Testis (tissue), 2 donors: ENCODE measurements at regions not wholly inside any gene's neighbourhood (a gene's known extent, or its start where the extent isn't known, plus 50 kb on each side); places are given as distances from the start of the nearest gene placed in this dataset.

ENCODE experiments used
- DNase-seq: peaks from one replicate; pipeline ENCODE4 v3.0.0-alpha.2; 2019
- H3K27ac ChIP-seq, 2 donors: fragments of 200-600 bp; sonication (generic); one replicate each; pipeline ENCODE4 v1.5.1; 2019
- H3K27me3 ChIP-seq: fragments of 200-600 bp; sonication (generic); one replicate; pipeline ENCODE4 v1.5.1; 2019
- H3K36me3 ChIP-seq: fragments of 200-600 bp; sonication (generic); one replicate; pipeline ENCODE4 v1.5.1; 2017; ENCODE audit warnings: low read depth; ENCODE audit errors: missing control alignments
- H3K4me1 ChIP-seq: fragments of 200-600 bp; sonication (generic); one replicate; pipeline ENCODE4 v1.5.1; 2019
- H3K4me3 ChIP-seq, 2 donors: fragments of 200-600 bp; sonication (generic); one replicate each; pipeline ENCODE4 v1.5.1; 2017 to 2019
- H3K9me3 ChIP-seq: fragments of 200-600 bp; sonication (generic); one replicate; pipeline ENCODE4 v1.5.1; 2017
- CTCF ChIP-seq, 3 experiments: fragments of 450-650 bp in 2 of 3; fragments of 200-600 bp in 1 of 3; sonication (generic) in 1 of 3; IDR thresholded peaks; one replicate each; pipeline ENCODE4 v1.5.1; 2016 to 2019; ENCODE audit warnings: antibody characterized with exemption in 3 of 3, mild to moderate bottlenecking in 2 of 3, moderate library complexity in 1 of 3
- POLR2A ChIP-seq: fragments of 450-650 bp; IDR thresholded peaks from one replicate; pipeline ENCODE4 v1.6.1; 2017; ENCODE audit warnings: antibody characterized with exemption, mild to moderate bottlenecking, moderate library complexity
- WGBS, 2 donors: methylation state at CpG; one replicate each; pipeline ENCODE4 v1.1.5; 2018; 5-methylcytosine and 5-hydroxymethylcytosine counted together
- intact Hi-C: fragments of 100-400 bp; cut with DNase I; formaldehyde crosslinking; loops from one replicate; pipeline ENCODE4 v1.15.1; 2023; ENCODE audit warnings: low total_unique reads

DNA sequence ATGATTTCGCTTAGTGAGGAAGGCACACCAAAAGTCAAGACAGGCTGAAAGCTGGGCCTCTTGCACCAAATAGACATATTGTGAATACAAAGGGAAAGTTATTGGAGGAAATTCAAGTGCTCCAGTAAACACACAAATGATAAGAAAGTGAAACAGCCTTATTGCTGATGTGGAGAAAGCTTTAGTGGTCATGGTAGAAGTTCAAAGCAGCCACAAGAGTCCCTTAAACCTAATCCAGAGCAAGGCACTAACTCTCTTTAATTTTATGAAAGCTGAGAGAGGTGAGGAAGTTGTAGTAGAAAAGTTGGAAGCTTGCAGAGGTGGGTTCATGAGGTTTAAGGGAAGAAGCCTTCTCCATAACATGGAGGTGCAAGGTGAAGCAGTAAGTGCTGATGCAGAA, 988.3 kb downstream of the VRK1 start:
- Histone ChIP-seq H3K4me3 (no peak overlapping the region), H3K27ac (no peak overlapping the region), H3K27me3 (no peaks in the 10 kb centered on the region), H3K4me1 (no peaks in the 10 kb centered on the region), H3K9me3 (no peaks in the 10 kb centered on the region), H3K36me3 (no peaks in the 10 kb centered on the region)
- no peak for TF ChIP-seq POLR2A
- TF ChIP-seq CTCF (IDR thresholded peaks at IDR 0.05), result no peak
- WGBS, 2 donors, result 93 to 94% methylated on average over 1 of the region's 1 CpG
- DNase-seq, result no peak
- intact Hi-C loops, result no loop called here

DNA sequence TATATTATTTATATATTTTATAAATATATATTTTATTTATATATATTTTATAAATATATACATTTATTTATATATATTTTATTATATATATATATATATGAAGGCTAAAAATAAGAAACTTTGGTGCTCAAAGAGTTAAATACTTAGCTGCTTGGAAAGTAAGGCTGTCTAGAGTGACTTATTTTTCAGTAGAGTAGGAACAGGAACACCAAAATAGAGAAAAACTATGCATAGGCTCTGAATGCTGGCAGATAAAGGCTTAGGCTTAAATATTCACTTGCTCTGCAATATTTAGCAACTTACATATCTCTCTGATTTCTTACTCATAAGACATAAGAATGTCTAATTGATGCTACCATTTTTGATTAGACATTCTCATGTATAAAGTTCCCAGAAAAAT, 991.2 kb downstream of the VRK1 start:
- Histone ChIP-seq H3K4me1 (no peaks in the 10 kb centered on the region), H3K9me3 (no peaks in the 10 kb centered on the region), H3K27ac (no peak overlapping the region), H3K4me3 (no peak overlapping the region), H3K27me3 (no peaks in the 10 kb centered on the region), H3K36me3 (no peaks in the 10 kb centered on the region)
- DNase-seq, result no peak
- no peak for TF ChIP-seq CTCF (IDR thresholded peaks at IDR 0.05)
- no peak for TF ChIP-seq POLR2A
- intact Hi-C loops, result no loop called here

DNA sequence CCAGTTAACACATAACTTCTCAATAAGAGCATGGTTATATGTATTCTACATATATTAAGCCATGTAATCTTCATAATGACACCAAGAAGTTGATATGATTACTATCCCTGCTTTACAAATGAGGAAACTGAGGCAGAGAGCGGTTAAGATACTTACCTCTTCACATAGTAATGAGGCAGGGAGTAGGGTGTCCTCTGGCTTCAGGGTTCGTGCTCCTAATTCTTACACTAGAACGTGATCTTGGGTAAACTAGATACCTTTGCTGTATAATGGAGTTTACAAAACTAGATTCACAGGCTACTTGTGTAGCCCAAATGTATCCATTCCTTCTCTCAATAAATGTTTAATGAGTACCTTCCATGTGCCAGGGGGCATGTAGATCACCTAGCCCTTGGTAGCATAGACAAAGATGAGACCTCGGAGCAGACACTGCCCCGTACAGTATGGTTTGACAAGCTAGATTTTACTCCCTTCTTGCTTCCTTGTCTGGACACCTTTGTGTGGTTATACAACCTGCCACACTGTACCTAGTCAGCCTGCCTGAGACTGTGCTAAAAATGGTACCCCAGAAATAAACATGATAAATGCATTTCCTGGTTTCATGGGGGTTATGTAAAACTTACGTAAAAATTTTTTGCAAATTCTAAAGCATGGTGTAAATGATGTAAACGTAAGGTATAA, 991.8 kb downstream of the VRK1 start:
- no peak overlapping the region for H3K4me3 ChIP-seq
- WGBS, 2 donors, result 90 to 92% methylated on average over 7 of the region's 7 CpGs
- H3K9me3 ChIP-seq, result no peaks in the 10 kb centered on the region
- intact Hi-C loops, result no loop called here
- no peaks in the 10 kb centered on the region for H3K27me3 ChIP-seq
- H3K27ac ChIP-seq, result no peak overlapping the region
- H3K4me1 ChIP-seq, result no peaks in the 10 kb centered on the region
- TF ChIP-seq CTCF (IDR thresholded peaks at IDR 0.05) (no peak), POLR2A (no peak)
- no peaks in the 10 kb centered on the region for H3K36me3 ChIP-seq
- no peak for DNase-seq

GRCh38 chr14:97791072-97791471, 993.9 kb downstream of the VRK1 start:
- DNase-seq, result no peak
- Histone ChIP-seq H3K9me3 (no peaks in the 10 kb centered on the region), H3K4me1 (no peaks in the 10 kb centered on the region), H3K36me3 (no peaks in the 10 kb centered on the region), H3K27ac (no peak overlapping the region), H3K27me3 (no peaks in the 10 kb centered on the region), H3K4me3 (no peak overlapping the region)
- intact Hi-C loops, result no loop called here
- TF ChIP-seq CTCF (IDR thresholded peaks at IDR 0.05) (no peak), POLR2A (no peak)
- 85 to 87% methylated on average over 6 of the region's 6 CpGs for WGBS, 2 donors

DNA sequence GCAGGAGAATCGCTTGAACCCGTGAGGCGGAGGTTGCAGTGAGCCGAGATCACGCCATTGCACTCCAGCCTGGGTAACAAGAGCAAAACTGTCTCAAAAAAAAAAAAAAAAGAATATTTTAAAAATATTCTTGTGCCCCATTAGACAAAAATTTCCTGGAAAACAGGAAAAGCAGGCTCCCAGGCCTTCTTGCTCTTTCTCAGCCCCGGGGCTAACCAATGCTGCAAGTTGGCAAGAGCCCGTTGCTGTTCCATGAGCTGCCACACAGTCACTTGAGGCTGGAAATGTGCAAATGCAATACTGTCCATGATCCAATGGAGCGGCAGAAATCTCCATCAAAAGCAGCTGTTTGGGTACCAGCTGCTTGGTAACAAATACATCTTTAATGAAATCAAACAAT, 994.7 kb downstream of the VRK1 start:
- intact Hi-C loops, result no loop called here
- Histone ChIP-seq H3K4me1 (no peaks in the 10 kb centered on the region), H3K27me3 (no peaks in the 10 kb centered on the region), H3K9me3 (no peaks in the 10 kb centered on the region), H3K4me3 (no peak overlapping the region), H3K36me3 (no peaks in the 10 kb centered on the region), H3K27ac (no peak overlapping the region)
- no peak for DNase-seq
- TF ChIP-seq CTCF (IDR thresholded peaks at IDR 0.05), result no peak
- TF ChIP-seq POLR2A, result no peak
- 92 to 93% methylated on average over 8 of the region's 8 CpGs for WGBS, 2 donors
